Breast epithelium (tissue), 4 donors: ENCODE measurements at regions not wholly inside any gene's neighbourhood (a gene's known extent, or its start where the extent isn't known, plus 50 kb on each side); places are given as distances from the start of the nearest gene placed in this dataset.

ENCODE experiments used
- DNase-seq, 2 donors: peaks; one replicate each; pipeline ENCODE4 v3.0.0-alpha.2; 2019; ENCODE audit warnings: low spot score in 2 of 2
- H3K27ac ChIP-seq, 2 donors: fragments of 200-600 bp; sonication (generic) in 1 of 2; one replicate each; pipeline ENCODE4 v1.5.1; 2016 to 2019; ENCODE audit warnings: mild to moderate bottlenecking in 1 of 2
- H3K27me3 ChIP-seq, 2 donors: fragments of 200-600 bp; sonication (generic) in 1 of 2; one replicate each; pipeline versions ENCODE4 v1.5.1 to v1.6.0; 2017 to 2019; ENCODE audit warnings: control low read depth in 1 of 2, mild to moderate bottlenecking in 1 of 2
- H3K36me3 ChIP-seq: fragments of 200-600 bp; one replicate; pipeline ENCODE4 v1.5.1; 2019
- H3K4me1 ChIP-seq, 2 donors: fragments of 200-600 bp; sonication (generic); one replicate each; pipeline ENCODE4 v1.5.1; 2016 to 2019; ENCODE audit warnings: control low read depth in 1 of 2
- H3K4me3 ChIP-seq, 3 donors: fragments of 200-600 bp; sonication (generic); 1 replicate in 2 of 3; 2 replicates in 1 of 3; pipeline ENCODE4 v1.5.1; 2016 to 2019; ENCODE audit warnings: mild to moderate bottlenecking in 3 of 3, moderate library complexity in 2 of 3
- H3K9me3 ChIP-seq, 2 donors: fragments of 200-600 bp; sonication (generic) in 1 of 2; one replicate each; pipeline ENCODE4 v1.5.1; 2016 to 2019; ENCODE audit warnings: control low read depth in 1 of 2
- CTCF ChIP-seq, 3 donors: fragments of 450-650 bp; IDR thresholded peaks; one replicate each; pipeline ENCODE4 v1.5.1; 2016 to 2017; ENCODE audit warnings: antibody characterized with exemption in 3 of 3, mild to moderate bottlenecking in 3 of 3, moderate library complexity in 3 of 3
- POLR2A ChIP-seq: fragments of 450-650 bp; IDR thresholded peaks from one replicate; pipeline ENCODE4 v1.6.1; 2016; ENCODE audit warnings: antibody characterized with exemption, mild to moderate bottlenecking, moderate library complexity
- POLR2AphosphoS5 ChIP-seq, 3 donors: sonication (generic); formaldehyde crosslinking; IDR thresholded peaks; one replicate each; pipeline ENCODE4 v1.6.1; 2017; ENCODE audit warnings: antibody characterized with exemption in 3 of 3
- intact Hi-C: fragments of 100-400 bp; cut with DNase I; formaldehyde crosslinking; loops from one replicate; pipeline ENCODE4 v1.15.1; 2023; ENCODE audit warnings: low total_unique reads

GRCh38 chr5:63043792-63044191 is 465.2 kb downstream of the LRRC70 start:
- TF ChIP-seq CTCF (IDR thresholded peaks at IDR 0.05) (no peak), POLR2A (no peak), POLR2AphosphoS5 (IDR thresholded peaks at IDR 0.05) (no peak)
- Histone ChIP-seq H3K36me3 (no peaks in the 10 kb centered on the region), H3K4me1 (no peaks in the 10 kb centered on the region), H3K27ac (no peak overlapping the region), H3K9me3 (no peaks in the 10 kb centered on the region), H3K27me3 (no peaks in the 10 kb centered on the region), H3K4me3 (no peak overlapping the region)
- DNase-seq = no peak
- intact Hi-C loops = no loop called here

- Histone ChIP-seq H3K27ac (no peak overlapping the region), H3K27me3 (no peaks in the 10 kb centered on the region), H3K9me3 (peaks cover 14 to 26% of the 10 kb centered on the region in 2 donors), H3K4me1 (no peaks in the 10 kb centered on the region), H3K4me3 (no peak overlapping the region), H3K36me3 (no peaks in the 10 kb centered on the region)
- no peak for TF ChIP-seq CTCF (IDR thresholded peaks at IDR 0.05)
- TF ChIP-seq POLR2A = no peak
- TF ChIP-seq POLR2AphosphoS5 (IDR thresholded peaks at IDR 0.05) = no peak
- intact Hi-C loops = no loop called here
- DNase-seq = no peak
Observed at GRCh38 chr5:63032343-63032742, 453.7 kb downstream of the LRRC70 start.

- intact Hi-C loops = no loop called here
- no peak for DNase-seq
- Histone ChIP-seq H3K27me3 (no peaks in the 10 kb centered on the region), H3K4me1 (no peaks in the 10 kb centered on the region), H3K36me3 (no peaks in the 10 kb centered on the region), H3K27ac (no peak overlapping the region), H3K4me3 (no peak overlapping the region), H3K9me3 (peaks cover 14 to 26% of the 10 kb centered on the region in 2 donors)
- no peak for TF ChIP-seq POLR2A
- no peak for TF ChIP-seq POLR2AphosphoS5 (IDR thresholded peaks at IDR 0.05)
- TF ChIP-seq CTCF (IDR thresholded peaks at IDR 0.05) = no peak
Observed at GRCh38 chr5:63029891-63030290, 451.3 kb downstream of the LRRC70 start.

GRCh38 chr5:63025679-63026078 is 447.1 kb downstream of the LRRC70 start:
- no peaks in the 10 kb centered on the region for H3K36me3 ChIP-seq
- intact Hi-C loops = no loop called here

GRCh38 chr5:63022403-63022802 is 443.8 kb downstream of the LRRC70 start:
- TF ChIP-seq POLR2A (no peak), POLR2AphosphoS5 (IDR thresholded peaks at IDR 0.05) (no peak), CTCF (IDR thresholded peaks at IDR 0.05) (no peak)
- intact Hi-C loops = no loop called here
- no peak overlapping the region for H3K4me3 ChIP-seq
- no peak overlapping the region for H3K27ac ChIP-seq
- DNase-seq = no peak
- no peaks in the 10 kb centered on the region for H3K9me3 ChIP-seq
- no peaks in the 10 kb centered on the region for H3K4me1 ChIP-seq
- H3K36me3 ChIP-seq = no peaks in the 10 kb centered on the region
- H3K27me3 ChIP-seq = no peaks in the 10 kb centered on the region

More at GRCh38 chr5:63025679-63026078, 447.1 kb downstream of the LRRC70 start:
- no peak for DNase-seq
- Histone ChIP-seq H3K27me3 (no peaks in the 10 kb centered on the region), H3K9me3 (no peaks in the 10 kb centered on the region), H3K27ac (no peak overlapping the region), H3K4me1 (no peaks in the 10 kb centered on the region), H3K4me3 (no peak overlapping the region)
- TF ChIP-seq POLR2A (no peak), CTCF (IDR thresholded peaks at IDR 0.05) (no peak), POLR2AphosphoS5 (IDR thresholded peaks at IDR 0.05) (no peak)
